Kidney glomerular epithelial cell (primary cell): ENCODE measurements at regions not wholly inside any gene's neighbourhood (a gene's known extent, or its start where the extent isn't known, plus 50 kb on each side); places are given as distances from the start of the nearest gene placed in this dataset.

Experiments used
- DNase-seq: peaks from one replicate; lab custom pipeline; 2025; lab: John Stamatoyannopoulos, UW

GRCh38 chr22:49212002-49212401 is 615.7 kb downstream of the BRD1 start:
- no peak for DNase-seq

- DNase-seq, result no peak
Measured at GRCh38 chr22:49211176-49211575, 616.5 kb downstream of the BRD1 start.

GRCh38 chr22:49210606-49211005 is 617.1 kb downstream of the BRD1 start:
- no peak for DNase-seq

GRCh38 chr22:49209452-49210195 is 618.0 kb downstream of the BRD1 start:
- DNase-seq, result no peak

GRCh38 chr22:49208768-49209252 is 618.9 kb downstream of the BRD1 start:
- DNase-seq, result no peak

GRCh38 chr22:49208004-49208402 is 619.7 kb downstream of the BRD1 start:
- no peak for DNase-seq

GRCh38 chr22:49207008-49208003 is 620.4 kb downstream of the BRD1 start:
- DNase-seq, result no peak

- DNase-seq, result no peak
Measured at GRCh38 chr22:49206281-49206680, 621.4 kb downstream of the BRD1 start.

GRCh38 chr22:49205483-49205800 is 622.2 kb downstream of the BRD1 start:
- no peak for DNase-seq

GRCh38 chr22:49204599-49205482 is 622.8 kb downstream of the BRD1 start:
- DNase-seq, result no peak

- no peak for DNase-seq
Measured at GRCh38 chr22:49203859-49204598, 623.6 kb downstream of the BRD1 start.

- DNase-seq, result no peak
Measured at GRCh38 chr22:49203091-49203858, 624.4 kb downstream of the BRD1 start.

GRCh38 chr22:49202226-49202625 is 625.4 kb downstream of the BRD1 start:
- no peak for DNase-seq

- DNase-seq, result no peak
Measured at GRCh38 chr22:49201046-49201970, 626.4 kb downstream of the BRD1 start.

- no peak for DNase-seq
Measured at GRCh38 chr22:49199224-49199623, 628.4 kb downstream of the BRD1 start.

GRCh38 chr22:49198705-49199084 is 629.0 kb downstream of the BRD1 start:
- no peak for DNase-seq

- DNase-seq, result no peak
Measured at GRCh38 chr22:49197986-49198704, 629.5 kb downstream of the BRD1 start.

GRCh38 chr22:49197505-49197904 is 630.2 kb downstream of the BRD1 start:
- no peak for DNase-seq

- DNase-seq, result no peak
Measured at GRCh38 chr22:49196046-49196511, 631.6 kb downstream of the BRD1 start.
